ENCODE measurements at regions not wholly inside any gene's neighbourhood (a gene's known extent, or its start where the extent isn't known, plus 50 kb on each side); places are given as distances from the start of the nearest gene placed in this dataset.
"Not testable (repeated sequence)": the region's sequence is repeated elsewhere in the genome, so short reads cannot be mapped to it uniquely, and the experiment has no call there.

DNA sequence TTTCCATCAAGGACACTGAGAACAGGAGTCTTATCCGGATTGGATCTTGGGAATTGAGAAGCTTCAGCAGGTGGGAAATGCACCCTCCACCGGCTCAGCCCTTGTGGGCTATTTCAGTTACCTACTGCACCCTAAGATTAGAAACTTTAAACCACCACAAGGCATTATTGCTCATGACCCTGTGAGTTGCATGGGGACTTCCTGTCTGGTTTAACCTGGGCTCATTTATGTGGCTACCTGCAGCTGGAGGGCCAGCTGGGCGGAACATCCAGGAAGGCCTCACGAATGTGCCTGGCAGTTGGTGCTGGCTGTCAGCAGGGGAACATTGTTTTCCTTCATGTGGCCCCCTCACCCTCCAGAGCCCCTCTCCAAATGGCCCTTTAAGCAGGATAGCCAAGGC lies 164.1 kb downstream of the DEFB131A start:
- no peak overlapping the region for H3K4me3 ChIP-seq (ENCODE audit: low read depth, low read length)
- TF ChIP-seq, protein P1, sequence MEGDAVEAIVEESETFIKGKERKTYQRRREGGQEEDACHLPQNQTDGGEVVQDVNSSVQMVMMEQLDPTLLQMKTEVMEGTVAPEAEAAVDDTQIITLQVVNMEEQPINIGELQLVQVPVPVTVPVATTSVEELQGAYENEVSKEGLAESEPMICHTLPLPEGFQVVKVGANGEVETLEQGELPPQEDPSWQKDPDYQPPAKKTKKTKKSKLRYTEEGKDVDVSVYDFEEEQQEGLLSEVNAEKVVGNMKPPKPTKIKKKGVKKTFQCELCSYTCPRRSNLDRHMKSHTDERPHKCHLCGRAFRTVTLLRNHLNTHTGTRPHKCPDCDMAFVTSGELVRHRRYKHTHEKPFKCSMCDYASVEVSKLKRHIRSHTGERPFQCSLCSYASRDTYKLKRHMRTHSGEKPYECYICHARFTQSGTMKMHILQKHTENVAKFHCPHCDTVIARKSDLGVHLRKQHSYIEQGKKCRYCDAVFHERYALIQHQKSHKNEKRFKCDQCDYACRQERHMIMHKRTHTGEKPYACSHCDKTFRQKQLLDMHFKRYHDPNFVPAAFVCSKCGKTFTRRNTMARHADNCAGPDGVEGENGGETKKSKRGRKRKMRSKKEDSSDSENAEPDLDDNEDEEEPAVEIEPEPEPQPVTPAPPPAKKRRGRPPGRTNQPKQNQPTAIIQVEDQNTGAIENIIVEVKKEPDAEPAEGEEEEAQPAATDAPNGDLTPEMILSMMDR (IDR thresholded peaks at IDR 0.05; ENCODE audit: low read depth, low read length, missing control alignments), result no peak

DNA sequence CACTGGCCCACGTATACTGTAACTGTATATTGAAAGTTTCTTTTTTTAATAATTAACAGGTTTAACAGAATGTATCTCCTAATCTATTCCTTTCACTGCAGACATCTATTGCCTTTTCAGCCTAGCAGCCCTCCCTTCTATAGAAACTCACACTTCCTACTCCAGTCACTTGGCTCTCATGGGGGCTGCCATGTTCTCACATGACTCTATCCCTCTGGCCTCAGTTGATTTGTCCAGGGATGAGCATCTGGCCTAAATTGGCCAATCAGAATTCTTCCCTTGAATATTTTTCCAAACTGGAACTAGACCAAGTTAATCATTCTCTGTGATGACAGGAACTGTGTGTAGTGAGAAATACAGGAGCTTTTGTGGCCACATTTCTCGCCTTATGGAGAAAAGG lies 166.1 kb downstream of the DEFB131A start:
- not testable (repeated sequence) for DNase-seq (ENCODE audit: low read depth); H3K4me3 ChIP-seq (ENCODE audit: low read depth, low read length)

More for the DNA sequence above, 164.1 kb downstream of the DEFB131A start:
- peak; percentile 25 for DNase-seq (ENCODE audit: low read depth)

DNA sequence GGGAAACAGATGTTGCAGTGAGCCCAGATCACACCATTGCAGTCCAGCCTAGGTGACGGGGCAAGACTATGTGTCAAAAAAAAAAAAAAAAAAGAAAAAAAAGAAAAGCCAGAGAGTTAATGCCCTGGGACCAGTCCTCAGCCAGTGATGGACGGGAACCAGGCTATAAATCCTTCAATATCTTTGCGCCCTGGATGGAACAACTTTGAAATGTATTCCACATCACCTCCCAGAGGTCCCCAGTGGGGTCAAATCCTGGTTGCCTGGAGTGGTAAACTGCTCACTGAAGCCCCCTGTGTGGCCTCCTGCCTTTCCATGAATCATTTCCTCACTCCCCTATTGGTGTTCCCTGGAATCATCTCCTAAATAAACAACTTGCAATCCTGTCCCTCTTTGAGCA lies 166.9 kb downstream of the DEFB131A start:
- H3K4me3 ChIP-seq (ENCODE audit: low read depth, low read length), result no peak overlapping the region
- TF ChIP-seq, protein P1 (IDR thresholded peaks at IDR 0.05; ENCODE audit: low read depth, low read length, missing control alignments), result no peak
- no peak for DNase-seq (ENCODE audit: low read depth)

DNA sequence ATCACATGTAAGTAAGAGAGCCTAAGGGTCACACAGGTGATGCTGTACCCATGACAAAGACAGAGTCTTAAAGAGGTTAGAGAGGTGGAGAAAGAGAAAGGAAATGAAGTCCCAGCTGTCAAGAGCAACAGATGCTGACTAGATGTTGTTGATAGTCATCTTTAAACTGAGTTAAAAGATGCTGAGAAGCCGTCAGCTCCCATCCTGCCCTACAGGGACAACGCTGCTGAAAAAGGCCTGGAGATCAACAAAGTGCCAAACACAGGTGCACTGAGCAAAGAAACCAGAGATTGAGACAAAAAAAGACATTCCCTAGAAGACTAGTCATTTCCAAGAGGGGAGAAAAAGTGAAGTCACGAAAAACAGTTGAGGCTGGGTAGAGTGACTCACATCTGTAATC lies 145.0 kb upstream of the DRD5 start:
- not testable (repeated sequence) for H3K4me3 ChIP-seq (ENCODE audit: low read depth, low read length); DNase-seq (ENCODE audit: low read depth)

DNA sequence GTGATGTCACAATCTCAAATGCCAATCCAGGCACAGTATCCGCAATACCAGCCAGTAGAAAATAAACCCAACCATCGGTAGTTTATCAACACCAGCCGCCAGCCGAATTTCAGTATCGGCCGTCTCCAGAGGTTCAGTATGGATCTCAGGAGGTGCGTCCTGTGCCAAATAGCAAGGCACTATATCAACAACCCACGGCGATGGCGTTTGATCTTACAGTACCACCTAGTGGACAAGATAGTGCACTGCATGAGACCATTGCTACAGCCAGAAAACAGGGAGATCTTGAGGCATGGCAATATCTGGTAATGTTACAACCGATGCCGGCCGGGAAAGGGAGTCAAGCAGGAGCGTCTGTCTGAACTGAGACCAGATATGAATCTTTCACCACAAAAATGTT lies 121.8 kb upstream of the DRD5 start:
- TF ChIP-seq, protein P1 (IDR thresholded peaks at IDR 0.05; ENCODE audit: low read depth, low read length, missing control alignments), result peak; percentile 44
- H3K4me3 ChIP-seq (ENCODE audit: low read depth, low read length); DNase-seq (ENCODE audit: low read depth): not testable (repeated sequence)

DNA sequence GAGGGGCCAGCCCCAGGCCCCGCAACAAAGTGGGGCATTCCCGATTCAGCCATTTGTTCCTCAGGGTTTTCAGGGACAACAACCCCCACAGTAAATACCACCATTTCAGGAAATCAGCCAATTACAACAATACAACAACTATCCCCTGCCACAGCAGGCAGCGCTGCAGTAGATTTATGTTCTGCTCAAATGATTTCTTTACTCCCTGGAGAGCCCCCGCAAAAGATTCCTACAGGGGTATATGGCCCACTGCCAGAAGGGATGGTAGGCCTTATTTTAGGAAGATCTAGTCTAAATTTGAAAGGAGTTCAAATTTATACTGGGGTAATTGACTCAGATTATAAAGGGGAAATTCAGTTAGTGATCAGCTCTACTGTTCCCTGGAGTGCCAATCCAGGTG lies 120.5 kb upstream of the DRD5 start:
- H3K4me3 ChIP-seq (ENCODE audit: low read depth, low read length); DNase-seq (ENCODE audit: low read depth): not testable (repeated sequence)

DNA sequence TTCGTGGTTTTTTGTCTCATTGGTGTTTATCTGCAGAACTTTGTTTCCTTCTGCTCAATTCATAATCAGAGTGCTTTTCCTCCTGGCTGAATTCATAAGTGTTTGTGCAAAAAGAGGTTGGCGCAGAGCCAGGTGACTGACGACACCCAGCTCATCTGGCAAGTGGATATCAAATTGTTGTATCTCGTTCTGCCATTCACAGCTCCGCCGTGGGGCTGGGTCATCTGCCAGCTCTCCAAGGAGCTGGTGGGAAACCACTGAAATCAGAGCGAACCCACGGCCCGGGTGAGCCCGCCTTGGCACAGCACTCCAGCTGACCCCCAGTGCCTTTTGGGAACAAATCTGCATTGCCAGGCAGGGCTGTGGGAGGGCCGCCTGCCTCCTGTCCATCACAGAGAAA lies 110.7 kb upstream of the DRD5 start:
- not testable (repeated sequence) for DNase-seq (ENCODE audit: low read depth); H3K4me3 ChIP-seq (ENCODE audit: low read depth, low read length)

DNA sequence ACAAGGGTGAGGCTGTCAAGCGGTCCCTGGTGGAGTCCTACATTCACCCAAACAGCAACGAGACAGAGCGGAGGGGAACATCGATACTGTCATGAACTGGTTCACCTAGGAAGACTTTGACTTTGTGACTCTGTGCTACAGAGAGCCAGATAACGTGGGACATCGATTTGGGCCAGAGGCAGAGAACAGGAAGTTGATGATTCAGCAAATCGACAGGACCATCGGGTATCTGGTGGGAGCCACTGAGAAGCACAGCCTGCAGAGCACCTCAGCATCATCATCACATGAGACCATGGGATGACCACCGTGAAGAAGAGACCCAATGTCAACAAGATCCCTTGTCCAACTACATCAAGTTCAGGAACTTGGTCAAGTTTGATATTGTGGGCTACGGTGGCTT lies 104.1 kb upstream of the DRD5 start:
- not testable (repeated sequence) for DNase-seq (ENCODE audit: low read depth)

DNA sequence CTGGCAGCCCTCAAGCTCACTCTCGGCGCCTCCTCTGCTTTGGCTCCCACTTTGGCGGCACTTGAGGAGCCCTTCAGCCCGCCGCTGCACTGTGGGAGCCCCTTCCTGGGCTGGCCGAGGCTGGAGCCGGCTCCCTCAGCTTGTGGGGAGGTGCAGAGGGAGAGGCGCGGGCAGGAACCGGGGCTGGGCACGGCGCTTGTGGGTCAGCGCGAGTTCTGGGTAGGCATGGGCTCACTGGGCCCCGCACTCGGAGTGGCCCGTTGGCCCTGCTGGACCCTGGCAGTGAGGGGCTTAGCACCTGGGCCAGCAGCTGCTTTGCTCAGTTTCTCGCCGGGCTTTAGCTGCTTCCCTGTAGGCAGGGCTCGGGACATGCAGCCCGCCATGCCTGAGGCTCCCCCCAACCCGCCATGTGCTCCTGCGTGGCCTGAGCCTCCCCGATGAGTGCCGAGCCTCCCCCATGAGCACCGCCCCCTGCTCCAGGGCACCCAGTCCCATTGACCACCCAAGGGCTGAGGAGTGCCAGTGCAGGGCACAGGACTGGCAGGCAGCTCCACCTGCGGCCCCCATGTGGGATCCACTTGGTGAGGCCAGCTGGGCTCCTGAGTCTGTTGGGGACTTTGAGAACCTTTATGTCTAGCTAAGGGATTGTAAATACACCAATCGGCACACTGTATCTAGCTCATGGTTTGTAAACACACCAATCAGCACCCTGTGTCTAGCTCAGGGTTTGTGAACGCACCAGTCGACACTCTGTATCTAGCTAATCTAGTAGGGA lies 101.5 kb upstream of the DRD5 start:
- TF ChIP-seq, protein P1 (IDR thresholded peaks at IDR 0.05; ENCODE audit: low read depth, low read length, missing control alignments), result no peak

More for the DNA sequence above, 104.1 kb upstream of the DRD5 start:
- H3K4me3 ChIP-seq (ENCODE audit: low read depth, low read length), result not testable (repeated sequence)

DNA sequence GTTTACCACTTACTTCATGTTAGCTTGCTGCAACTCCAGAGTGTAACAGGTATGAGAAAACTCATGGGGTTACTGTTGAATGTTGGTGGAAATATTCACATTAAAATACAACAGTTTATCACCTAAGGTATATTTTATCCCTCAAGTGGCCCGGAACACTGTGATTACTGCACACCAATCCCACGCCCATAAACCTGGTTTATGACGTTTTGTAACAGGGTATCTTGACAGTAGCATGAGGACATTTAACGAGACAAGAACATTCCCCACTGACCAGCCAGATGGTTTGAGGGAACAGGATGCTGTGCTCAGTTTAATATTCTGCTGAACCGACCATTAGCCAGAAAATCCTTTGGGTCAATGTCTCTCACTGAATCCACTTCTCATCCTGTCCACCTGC lies 98.3 kb upstream of the DRD5 start:
- not testable (repeated sequence) for DNase-seq (ENCODE audit: low read depth); H3K4me3 ChIP-seq (ENCODE audit: low read depth, low read length)

More for the DNA sequence above, 101.5 kb upstream of the DRD5 start:
- H3K4me3 ChIP-seq (ENCODE audit: low read depth, low read length), result no peak overlapping the region
- no peak for DNase-seq (ENCODE audit: low read depth)

DNA sequence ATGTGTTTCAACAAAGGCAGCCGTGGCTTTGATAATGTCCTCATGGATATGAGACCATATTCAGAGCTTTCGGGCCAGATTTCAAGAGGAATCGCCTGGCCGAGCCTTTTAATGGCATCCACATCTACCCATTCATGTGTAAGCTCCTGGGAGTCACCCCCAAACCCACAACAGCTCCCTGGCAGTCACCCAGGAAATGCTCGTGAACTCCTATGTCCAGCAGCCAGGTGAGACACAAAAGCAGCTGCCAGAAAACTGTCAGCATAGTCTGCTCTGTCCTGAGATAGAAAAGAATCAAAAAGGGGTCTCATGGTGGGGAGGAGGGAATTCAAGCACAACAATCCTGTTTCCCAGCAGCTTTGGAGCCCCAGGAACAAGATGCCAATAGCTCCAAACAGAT lies 96.4 kb upstream of the DRD5 start:
- not testable (repeated sequence) for H3K4me3 ChIP-seq (ENCODE audit: low read depth, low read length); DNase-seq (ENCODE audit: low read depth)

Measured in GM12864 (cell line).